D341Med (cell line): ENCODE measurements at regions not wholly inside any gene's neighbourhood (a gene's known extent, or its start where the extent isn't known, plus 50 kb on each side); places are given as distances from the start of the nearest gene placed in this dataset.

Experiments used
- DNase-seq: peaks from one replicate; pipeline ENCODE4 v3.0.0; 2012; ENCODE audit warnings: low spot score

DNA sequence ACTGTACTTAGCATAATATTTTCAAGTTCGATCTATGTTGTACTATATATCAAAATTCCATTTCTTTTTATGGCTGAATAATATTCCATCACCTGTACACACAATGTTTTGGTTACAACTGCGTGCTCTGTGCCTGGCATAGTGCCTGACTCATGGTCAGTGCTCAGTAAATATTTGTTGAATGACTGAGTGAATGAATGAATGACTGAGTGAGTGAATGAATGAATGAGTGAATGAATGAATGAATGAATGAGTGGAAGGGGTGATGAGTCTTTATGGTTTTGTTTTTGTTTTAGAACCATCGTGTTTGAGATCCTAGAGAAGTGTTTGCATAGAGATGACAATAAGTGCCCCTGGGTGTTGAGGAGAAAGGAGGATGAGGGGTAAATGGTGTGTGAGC, 155.3 kb downstream of the MRM1 start:
- no peak for DNase-seq

DNA sequence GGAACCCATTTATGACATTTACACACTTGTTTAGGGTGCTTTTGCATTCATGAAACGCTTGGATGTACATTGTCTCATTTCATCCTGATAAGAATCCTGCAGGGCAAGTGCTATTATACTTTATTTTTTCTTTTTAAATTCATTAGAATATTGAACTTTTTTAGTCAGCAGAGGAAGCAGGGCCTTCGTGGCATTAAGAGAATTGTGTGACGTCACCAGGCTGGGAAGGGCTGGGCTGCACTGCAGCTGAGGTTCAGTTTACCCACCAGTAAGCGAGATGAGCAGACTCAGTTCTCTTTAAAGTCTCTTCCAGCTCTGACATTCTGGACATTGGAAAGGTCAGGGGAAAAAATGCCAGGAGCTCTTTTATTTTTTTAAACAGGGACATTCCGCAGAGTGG, 159.0 kb downstream of the MRM1 start:
- DNase-seq: no peak

DNA sequence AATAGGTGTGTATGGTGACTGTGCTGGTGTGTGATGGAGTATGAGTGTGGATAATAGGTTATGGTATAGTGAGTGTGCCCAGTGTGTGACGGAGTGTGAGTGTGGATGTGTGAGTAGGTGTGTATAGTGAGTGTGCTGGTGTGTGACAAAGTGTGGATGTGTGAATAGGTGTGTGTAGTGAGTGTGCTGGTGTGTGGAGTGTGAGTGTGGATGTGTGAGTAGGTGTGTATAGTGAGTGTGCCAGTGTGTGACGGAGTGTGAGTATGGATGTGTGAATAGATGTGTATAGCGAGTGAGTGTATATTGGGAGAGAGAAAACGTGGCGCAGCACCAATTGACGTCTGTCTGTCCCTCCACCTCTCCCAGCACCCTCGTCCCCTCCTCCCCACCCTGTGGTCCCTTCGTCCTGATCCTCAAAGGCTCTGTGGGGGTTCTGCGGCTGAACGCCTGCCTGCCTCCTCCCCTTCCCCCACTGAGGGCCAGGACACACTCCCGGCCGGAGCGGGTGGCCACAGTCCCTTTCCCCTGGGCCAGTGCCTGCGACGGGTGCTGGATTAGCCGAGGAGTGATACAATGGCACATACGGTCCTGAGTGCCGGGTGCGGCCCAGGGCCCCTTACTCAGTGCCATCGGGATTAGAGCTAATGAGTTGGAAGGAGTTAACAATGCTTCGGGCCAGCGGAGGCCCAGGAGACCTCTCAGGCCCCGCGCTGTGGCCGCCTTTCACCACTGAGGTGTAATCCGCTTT, 160.0 kb downstream of the MRM1 start:
- DNase-seq: no peak

DNA sequence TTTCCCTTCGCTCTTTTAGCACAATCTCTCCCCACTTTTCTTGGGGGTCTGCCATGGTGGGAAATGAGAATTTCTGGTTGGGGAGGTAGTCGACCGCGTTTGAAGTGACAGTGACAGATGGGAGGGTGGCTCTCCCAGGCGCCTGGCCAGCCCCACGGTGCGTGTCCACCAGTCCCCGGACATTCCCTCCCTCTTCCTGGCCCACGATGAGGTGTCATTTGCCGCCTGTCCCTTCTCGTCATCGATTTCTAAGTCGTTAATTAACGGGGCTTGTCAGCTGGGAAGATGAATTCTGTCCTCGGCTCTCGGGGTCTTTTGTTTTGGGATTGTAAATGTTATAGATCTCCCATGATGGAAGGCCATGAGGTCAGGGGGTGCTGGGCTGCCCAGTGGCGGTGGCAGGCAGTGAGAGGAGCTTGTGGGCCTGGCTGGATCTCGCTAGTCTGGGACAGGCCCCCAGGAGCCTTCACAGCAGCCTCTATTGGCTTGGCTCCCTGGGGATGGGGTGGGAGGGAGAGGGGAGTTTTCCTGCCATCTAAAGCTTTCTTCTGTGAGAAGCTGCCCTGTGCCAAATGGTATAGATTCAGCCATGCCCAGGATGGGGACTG, 164.2 kb downstream of the MRM1 start:
- no peak for DNase-seq

DNA sequence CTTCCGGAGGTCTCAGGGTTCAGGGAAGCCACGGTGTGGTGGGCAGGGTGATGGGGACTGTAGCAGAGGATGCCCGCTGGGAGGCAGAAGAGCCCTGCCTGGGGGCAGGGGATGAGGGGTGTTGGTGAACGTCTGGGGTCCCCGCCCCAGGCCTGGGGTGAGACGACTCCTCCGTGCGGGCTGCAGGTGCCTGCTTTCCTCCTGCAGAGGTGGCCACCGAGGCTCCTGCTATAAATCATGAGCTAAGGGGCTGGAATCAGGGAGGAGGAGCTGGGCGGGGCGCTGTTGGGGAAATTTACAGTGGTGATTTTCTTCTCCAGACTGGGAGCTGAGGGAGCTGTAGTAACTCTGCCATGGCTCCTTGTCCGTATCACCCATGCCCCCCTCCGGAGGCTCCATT, 167.0 kb downstream of the MRM1 start:
- DNase-seq: no peak

DNA sequence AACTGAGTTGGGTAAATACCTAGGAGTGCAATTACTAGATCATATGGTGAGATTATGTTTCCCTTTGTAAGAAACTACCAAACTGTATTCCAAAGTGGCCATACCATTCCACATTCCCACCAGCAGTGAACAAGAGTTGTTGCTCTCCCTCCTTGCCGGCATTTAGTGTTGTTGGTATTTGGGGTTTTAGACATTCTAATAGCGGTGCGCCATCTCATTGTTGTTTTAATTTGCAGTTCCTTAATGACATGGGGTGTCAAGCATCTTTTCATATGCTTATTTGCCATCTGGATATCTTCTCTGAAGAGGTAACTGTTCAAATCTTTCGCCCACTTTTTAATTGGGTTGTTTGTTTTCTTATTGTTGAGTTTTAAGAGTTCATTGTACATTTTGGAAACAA, 164.2 kb upstream of the LHX1 start:
- no peak for DNase-seq

DNA sequence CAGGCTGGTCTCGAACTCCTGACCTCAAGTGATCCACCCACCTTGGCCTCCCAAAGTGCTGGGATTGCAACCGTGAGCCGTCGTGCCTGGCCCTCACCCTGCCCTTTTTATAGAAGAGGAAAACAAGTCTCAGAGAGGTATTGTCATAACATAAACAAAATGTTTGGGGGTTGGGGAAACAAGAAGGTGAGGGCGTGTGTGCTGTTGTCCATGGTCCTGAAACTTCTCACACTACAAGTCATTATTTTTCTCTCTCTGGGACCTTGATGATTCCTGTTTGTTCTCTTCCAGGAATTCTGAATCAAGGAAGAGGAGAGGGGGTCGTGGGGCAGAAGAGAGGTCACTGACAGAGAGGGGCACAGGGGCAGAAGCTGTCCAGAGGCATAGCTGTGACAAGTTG, 160.2 kb upstream of the LHX1 start:
- DNase-seq: no peak

DNA sequence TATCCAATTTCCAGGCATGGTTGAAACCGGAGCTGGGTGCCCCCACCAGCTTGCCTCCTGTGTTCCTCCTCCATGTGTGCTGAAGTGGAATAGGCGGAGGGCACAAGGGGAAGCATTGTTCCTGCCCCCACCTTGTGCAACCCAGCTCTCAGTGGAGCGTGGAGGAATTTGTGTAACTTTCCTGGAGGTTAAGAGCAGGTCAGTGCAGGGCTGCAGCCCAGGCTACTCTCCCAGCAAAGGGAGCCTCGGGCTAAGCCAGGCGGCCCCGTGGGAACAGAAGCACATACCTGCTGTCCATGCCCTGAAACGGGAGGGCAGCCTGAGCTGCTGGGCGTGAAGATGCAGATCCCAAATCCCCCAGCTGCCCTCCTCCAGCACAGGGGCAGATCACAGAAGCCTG, 158.8 kb upstream of the LHX1 start:
- no peak for DNase-seq

DNA sequence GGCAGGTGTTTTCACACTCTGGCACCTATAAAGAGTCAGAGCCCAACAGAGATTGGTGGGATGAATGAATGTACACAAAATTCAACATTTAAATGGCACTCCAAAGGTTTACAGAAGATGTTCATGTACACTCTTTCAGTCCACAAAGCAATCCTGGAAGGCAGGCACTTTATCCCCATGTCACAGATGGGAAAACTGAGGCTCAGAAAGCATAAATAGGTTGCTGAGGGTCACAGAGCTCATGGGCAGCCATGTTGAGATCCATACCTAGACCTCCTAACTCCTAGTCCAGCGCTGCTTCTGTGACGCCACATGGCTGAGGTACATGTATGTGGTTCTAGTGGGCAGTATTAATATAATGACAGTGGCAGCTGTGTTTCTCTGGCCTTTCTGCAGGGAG, 157.7 kb upstream of the LHX1 start:
- DNase-seq: no peak

DNA sequence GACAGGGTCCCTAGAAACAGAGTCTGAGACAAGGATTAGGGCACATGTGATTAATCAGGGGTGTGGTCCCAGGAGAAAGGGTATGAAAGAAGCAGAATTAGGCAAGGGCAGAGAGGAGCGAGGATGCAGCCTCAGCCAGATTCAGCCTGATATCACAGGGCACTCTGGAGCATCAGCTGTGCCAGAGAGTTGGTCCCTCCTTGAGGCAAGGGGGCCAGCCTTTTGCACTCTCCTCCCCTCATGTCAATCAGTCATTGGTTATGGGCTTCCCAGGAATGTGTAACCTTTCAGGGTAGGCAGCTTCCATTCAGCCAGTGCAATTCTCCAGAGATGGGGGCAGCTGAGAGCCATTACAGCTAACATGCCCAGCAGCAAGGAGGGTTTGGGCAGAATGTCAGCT, 152.6 kb upstream of the LHX1 start:
- DNase-seq: no peak

DNA sequence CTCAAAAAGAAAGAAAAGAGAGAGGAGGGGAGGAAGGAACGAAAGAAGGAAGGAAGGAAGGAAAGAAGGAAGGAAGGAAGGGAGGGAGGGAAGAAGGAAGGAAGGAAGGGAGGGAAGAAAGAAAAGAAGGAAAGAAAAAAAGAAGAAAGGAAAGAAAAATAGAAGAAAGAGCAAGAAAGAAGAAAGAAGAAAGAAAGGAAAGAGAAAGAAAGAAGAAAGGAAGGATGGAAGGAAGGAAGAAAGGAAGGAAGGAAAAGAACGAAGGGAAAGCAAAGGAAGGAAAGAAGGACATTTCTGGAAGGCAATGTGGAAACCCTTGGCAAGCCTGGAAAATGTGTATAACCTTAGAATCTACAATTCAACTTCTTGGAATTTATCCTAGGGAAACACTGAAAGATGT, 150.4 kb upstream of the LHX1 start:
- no peak for DNase-seq

DNA sequence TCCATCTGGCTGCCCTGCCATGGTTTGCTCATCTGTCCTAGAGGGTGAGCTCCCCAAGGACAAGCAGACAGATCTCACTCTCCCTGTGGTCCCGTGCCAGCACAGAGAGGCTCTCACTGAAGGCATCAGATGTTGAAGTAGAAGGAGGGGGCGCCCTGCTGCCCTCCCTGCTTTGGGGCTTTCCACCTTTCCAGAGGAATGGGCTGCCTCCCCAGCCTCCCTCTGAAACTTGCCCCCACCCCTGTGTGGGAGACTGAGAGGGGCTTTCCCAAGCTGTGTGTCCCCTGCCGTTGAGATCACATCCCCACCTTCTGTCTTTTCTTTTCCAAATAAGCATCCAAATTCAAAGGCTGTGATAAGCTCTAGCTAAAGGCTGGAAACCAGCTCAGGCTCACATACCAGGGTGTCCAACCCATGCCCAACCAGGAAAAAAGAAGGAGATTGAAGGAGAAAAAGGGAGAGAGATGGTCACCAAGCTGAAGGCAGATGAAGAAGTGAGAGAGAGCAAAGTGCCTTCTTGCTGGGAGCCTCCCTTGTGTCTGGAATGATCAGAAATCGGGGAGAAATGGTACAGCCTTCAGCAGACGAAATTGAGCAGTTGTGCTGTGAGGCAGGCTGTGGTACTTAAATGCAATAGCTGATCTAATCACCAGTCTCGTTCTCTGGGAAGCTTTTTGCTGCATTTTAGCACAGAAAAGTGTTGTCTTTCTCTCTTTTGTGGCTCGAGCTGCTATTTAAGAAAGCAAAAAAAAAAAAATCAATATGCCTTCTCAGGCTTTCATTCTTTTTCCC, 145.9 kb upstream of the LHX1 start:
- no peak for DNase-seq

DNA sequence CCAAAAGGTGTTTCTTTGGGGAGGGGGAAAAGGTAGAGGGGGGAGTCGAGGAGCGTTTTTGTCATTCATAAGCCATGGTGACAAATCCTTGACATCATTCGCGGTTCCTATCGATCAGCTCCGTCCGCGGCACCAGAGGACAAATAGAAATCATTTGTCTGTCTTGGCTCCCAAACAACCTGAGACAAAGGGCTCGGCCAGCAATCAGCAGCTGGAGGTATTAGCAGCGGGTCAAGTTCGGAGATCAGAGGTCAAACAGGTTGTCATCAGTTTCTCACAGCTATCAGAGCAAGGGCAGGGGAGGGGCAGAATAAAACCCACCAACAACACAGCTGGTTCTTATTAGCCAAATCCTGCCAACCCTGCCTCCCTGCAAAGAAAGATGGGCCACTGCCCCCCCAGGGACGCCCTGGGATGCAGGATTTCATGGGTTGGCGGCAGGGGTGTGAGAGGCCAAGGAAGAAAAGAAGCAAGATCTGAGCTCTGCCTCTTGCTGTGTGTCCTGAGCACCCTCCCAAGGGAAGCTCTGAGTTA, 145.3 kb upstream of the LHX1 start:
- DNase-seq: no peak

DNA sequence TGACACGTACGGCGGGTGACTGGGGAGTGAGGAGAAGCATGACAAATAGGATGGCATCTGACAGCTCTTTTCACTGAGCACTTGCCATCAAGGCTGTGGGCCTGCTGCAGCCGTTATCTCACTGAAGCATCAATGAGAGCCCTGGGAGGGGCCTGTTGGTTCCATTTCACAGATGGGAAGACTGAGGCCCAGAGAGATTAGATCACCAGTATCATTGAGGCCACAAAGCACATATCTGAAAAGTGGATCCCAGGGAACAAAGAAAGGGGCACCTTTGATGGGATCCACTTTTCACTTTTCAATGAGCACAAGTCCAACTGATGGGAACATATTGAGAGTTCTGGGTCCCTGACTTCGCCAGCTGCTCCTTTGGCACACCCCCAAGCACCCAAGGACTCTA, 144.4 kb upstream of the LHX1 start:
- DNase-seq: no peak

DNA sequence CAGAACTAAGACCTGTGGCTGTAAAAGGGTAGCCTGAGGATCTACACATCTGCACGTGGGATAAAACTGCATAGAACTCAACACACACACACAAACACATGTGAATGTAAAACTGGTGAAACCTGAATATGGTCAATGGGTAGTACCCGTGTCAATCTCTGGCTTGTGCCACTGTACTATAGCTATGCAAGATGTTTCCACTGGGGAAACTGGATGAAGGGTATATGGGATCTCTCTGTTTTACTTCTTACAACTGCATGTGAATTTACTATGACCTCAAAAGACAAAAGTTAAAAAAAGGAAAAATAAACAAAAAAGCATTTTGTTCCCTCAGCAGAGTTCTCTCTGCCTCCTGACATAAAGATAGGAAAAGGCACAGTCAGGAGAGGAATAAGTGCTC, 143.3 kb upstream of the LHX1 start:
- DNase-seq: no peak

DNA sequence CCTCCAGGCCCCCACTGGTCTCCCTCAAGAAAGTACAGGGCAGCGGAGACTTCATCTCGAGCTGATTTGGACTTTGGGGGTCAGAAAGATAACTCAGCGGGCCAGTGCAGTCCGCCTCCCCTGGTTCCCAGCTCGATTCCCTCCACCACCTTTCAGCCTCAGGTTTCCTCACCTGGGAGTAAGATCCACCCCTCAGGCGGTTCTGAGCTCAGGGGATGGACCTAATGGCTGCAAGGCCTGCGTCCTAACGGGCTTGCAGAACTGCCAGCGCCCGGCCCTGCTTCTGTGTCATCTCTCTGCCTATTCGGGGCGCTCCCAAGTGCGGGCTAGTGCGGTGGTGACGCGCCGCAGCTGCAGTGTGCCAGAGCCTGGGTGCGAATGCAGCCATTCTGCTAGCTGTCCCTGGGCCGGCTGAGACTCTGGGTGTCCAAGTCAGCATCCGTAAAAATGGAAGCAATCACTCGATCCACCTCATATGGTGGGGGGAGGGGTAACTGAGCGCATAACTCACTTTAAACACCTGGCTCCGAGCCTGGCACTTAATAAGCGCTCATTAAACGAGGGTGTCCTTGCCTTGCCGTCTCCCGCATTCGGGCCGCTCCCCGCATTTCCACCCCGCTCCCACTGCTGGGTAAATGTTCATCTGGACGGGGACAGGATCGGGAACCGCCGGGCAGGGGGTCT, 129.6 kb upstream of the LHX1 start:
- DNase-seq: no peak

DNA sequence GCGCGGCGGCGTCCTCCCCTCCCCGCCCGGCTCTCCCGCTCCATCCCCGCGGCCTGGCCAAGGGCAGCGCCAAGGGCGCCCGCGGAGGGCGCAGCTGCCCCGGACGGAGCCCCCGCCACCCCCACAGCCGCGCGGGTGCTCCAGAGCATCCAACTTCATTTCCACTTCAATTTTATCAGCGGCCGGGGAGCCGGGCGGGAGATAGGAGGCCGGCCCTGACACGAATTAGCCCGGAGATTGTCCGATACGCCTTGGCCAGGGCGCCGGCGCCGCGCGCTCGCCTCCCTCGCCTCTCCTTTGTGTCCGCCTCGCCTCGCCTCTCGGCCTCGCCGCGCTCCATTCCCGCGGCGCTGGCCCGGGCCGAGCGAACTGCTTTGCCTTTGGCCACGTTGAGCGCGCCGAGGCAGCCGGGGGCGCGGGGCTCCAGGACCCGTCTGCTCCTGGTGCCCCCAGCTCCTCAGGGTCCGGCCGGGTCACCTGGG, 129.1 kb upstream of the LHX1 start:
- peak; percentile 66 for DNase-seq

DNA sequence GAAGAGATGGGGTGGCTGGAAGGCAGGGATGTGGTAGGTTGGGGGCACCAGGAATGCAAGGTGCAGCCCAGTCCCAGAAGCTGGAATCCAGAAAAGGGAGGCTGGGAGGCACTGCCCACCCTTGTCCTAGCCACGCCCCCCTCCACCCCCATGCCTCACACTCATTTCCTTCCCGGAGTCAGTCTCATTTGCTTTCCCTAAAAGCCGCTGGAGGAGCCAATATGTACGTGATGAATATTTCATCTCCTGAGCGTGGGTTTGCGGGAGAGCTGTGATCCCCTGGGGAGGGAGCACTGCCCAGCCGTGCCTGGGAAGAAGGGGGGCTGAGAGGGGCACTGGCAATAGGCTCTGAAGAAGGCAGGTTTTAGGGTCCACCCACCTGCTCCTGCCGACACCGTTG, 124.5 kb upstream of the LHX1 start:
- DNase-seq: no peak

DNA sequence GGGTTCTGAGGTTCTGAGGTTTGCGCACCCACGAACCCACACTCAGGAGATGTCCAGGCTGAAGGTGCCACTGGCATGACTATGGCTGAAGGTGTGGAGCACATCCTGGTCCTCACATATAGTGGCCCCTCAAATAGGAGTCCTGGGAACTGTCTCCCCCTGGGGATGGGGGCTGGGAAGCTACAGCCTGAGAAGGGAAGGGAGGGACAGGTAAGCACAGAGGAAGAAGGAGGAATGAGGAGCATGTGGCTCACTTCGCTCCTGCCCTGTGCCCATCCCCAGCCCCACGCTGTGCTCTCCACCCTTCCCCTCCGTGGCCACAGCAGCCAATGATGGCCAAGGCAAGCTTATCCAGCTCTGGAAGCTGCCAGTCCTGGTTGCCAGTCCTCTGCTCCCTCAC, 123.9 kb upstream of the LHX1 start:
- no peak for DNase-seq

DNA sequence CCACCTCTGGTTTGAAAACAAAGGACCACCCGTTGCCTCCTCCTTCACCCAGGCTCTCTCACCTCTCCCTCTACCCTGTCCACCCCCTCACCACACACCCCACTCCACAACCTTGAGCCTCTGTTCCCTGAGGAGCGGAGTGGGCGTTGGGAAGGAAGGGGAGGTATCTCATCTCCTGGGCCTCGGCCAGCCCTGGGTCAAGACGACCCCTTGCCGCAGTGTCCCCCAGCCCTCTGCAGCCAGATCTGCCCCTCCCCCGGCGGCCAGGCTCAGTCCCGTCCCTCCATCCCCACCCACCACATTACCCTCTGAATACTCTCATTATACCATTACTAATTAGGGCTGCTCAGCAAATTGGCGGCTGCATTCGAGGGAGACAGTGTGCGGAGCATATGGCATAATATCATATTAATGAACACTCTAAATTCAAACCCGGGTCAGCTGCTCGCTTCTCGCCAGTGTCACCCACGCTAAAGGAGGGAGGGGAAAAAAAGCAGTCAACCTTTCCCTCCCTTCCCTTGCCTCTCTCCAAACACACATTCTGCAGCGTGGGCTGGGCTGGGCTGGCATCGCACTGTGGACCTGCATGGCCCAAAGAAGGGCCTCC, 123.2 kb upstream of the LHX1 start:
- DNase-seq: no peak

DNA sequence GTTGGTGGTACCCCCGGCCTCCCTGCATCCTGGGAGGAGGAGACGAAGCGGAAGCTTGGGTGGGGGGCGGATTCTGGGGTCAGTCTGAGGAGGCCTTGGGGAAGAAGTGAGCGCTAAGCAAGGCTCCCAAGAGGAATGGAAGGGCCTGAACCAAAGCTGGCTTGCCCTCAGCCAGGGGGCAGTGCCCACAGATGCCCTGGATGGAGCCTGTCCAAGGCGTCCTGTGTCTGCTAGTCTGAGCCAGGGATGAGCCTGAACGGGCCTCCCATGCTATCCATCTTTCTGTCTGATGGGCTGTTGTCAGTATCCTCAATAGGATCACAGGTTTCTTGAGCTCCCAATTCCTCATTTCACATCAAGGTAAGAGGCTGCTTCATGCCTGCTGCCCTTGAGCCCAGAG, 122.3 kb upstream of the LHX1 start:
- DNase-seq: no peak
